Transverse colon (tissue), 4 donors: ENCODE measurements at regions not wholly inside any gene's neighbourhood (a gene's known extent, or its start where the extent isn't known, plus 50 kb on each side); places are given as distances from the start of the nearest gene placed in this dataset.

ENCODE experiments used
- DNase-seq: peaks from one replicate; pipeline ENCODE4 v3.0.0-alpha.2; 2019
- H3K27ac ChIP-seq, 4 donors: fragments of 200-600 bp; sonication (generic); 2 replicates each; pipeline ENCODE4 v1.5.1; 2016 to 2018; ENCODE audit warnings: inconsistent platforms in 4 of 4
- H3K27me3 ChIP-seq: fragments of 200-600 bp; sonication (generic); 2 replicates; pipeline ENCODE4 v1.5.1; 2017; ENCODE audit warnings: inconsistent platforms
- H3K36me3 ChIP-seq, 4 donors: fragments of 200-600 bp; sonication (generic); 2 replicates each; pipeline ENCODE4 v1.5.1; 2017 to 2019; ENCODE audit warnings: inconsistent platforms in 4 of 4
- H3K4me1 ChIP-seq, 4 donors: fragments of 200-600 bp; sonication (generic); 2 replicates each; pipeline ENCODE4 v1.5.1; 2017 to 2020; ENCODE audit warnings: inconsistent platforms in 4 of 4
- H3K4me3 ChIP-seq, 4 donors: fragments of 200-600 bp; sonication (generic); 1 replicate in 1 of 4; 2 replicates in 3 of 4; pipeline versions ENCODE4 v1.5.1 to v1.6.1; 2017 to 2019; ENCODE audit warnings: inconsistent platforms in 4 of 4
- H3K9me3 ChIP-seq, 2 donors: fragments of 200-600 bp; sonication (generic); 2 replicates each; pipeline ENCODE4 v1.5.1; 2017 to 2019; ENCODE audit warnings: inconsistent platforms in 2 of 2
- CTCF ChIP-seq, 5 experiments: fragments of 200-600 bp in 3 of 5; fragments of 450-650 bp in 2 of 5; sonication (generic) in 3 of 5; IDR thresholded peaks; 1 replicate in 2 of 5; 2 replicates in 3 of 5; pipeline ENCODE4 v1.5.1; 2016 to 2017; ENCODE audit warnings: antibody characterized with exemption in 5 of 5, inconsistent platforms in 3 of 5, mild to moderate bottlenecking in 2 of 5, moderate library complexity in 1 of 5
- EP300 ChIP-seq: sonication (generic); formaldehyde crosslinking; IDR thresholded peaks from one replicate; pipeline ENCODE4 v1.6.1; 2017; ENCODE audit warnings: antibody characterized with exemption, low read depth
- POLR2A ChIP-seq: fragments of 450-650 bp; IDR thresholded peaks from one replicate; pipeline ENCODE4 v1.6.1; 2016; ENCODE audit warnings: antibody characterized with exemption, mild to moderate bottlenecking, moderate library complexity
- POLR2AphosphoS5 ChIP-seq, 3 donors: sonication (generic); formaldehyde crosslinking; IDR thresholded peaks; one replicate each; pipeline ENCODE4 v1.6.1; 2016; ENCODE audit warnings: antibody characterized with exemption in 3 of 3
- WGBS, 2 donors: methylation state at CpG; one replicate each; pipeline ENCODE4 v1.1.5; 2018; ENCODE audit warnings: low coverage in 1 of 2; 5-methylcytosine and 5-hydroxymethylcytosine counted together
- in situ Hi-C, 4 donors: fragments of 200-750 bp; cut with MboI; loops; one replicate each; pipeline versions ENCODE4 v1.15.0 to v1.15.1; 2017; ENCODE audit warnings: low sequenced_read_pairs in 3 of 4, low pct_ligation_motif_present in 1 of 4, low pct_unique_long_range_greater_than_20kb in 1 of 4
- intact Hi-C: fragments of 100-400 bp; cut with DNase I; formaldehyde crosslinking; loops from one replicate; pipeline ENCODE4 v1.15.1; 2023; ENCODE audit warnings: low total_unique reads

- Histone ChIP-seq H3K4me3 (no peak overlapping the region), H3K9me3 (peaks cover 0 to 3% of the 10 kb centered on the region in 2 donors), H3K27ac (no peak overlapping the region), H3K27me3 (no peaks in the 10 kb centered on the region), H3K36me3 (no peaks in the 10 kb centered on the region), H3K4me1 (no peaks in the 10 kb centered on the region)
- in situ Hi-C loops (no loop called here), intact Hi-C loops (no loop called here)
- TF ChIP-seq POLR2AphosphoS5 (IDR thresholded peaks at IDR 0.05) (no peak), CTCF (IDR thresholded peaks at IDR 0.05) (no peak), EP300 (no peak), POLR2A (no peak)
- no peak for DNase-seq
- 60 to 67% methylated on average over 4 to 7 of the region's 7 CpGs for WGBS, 2 donors
Observed at GRCh38 chr15:26449291-26449690, 323.6 kb downstream of the GABRB3 start.

- WGBS, 2 donors, result 70% methylated on average over 4 of the region's 4 CpGs; no CpG with 5 or more reads in 1 of the 2 donors
- no peaks in the 10 kb centered on the region for H3K27me3 ChIP-seq
- H3K36me3 ChIP-seq, result no peaks in the 10 kb centered on the region
- H3K4me3 ChIP-seq, result no peak overlapping the region
- in situ Hi-C loops (no loop called here), intact Hi-C loops (no loop called here)
- H3K4me1 ChIP-seq, result no peaks in the 10 kb centered on the region
- no peaks in the 10 kb centered on the region for H3K9me3 ChIP-seq
- TF ChIP-seq POLR2A, result no peak
- TF ChIP-seq EP300, result no peak
- TF ChIP-seq CTCF (IDR thresholded peaks at IDR 0.05), result no peak
- TF ChIP-seq POLR2AphosphoS5 (IDR thresholded peaks at IDR 0.05), result no peak
- H3K27ac ChIP-seq, result no peak overlapping the region
- DNase-seq, result no peak
Observed at GRCh38 chr15:26443321-26443720, 329.5 kb downstream of the GABRB3 start.

GRCh38 chr15:26442680-26443079 lies 330.2 kb downstream of the GABRB3 start:
- no peaks in the 10 kb centered on the region for H3K27me3 ChIP-seq
- no peaks in the 10 kb centered on the region for H3K36me3 ChIP-seq
- no peaks in the 10 kb centered on the region for H3K4me1 ChIP-seq
- H3K9me3 ChIP-seq, result no peaks in the 10 kb centered on the region
- no peak overlapping the region for H3K27ac ChIP-seq
- in situ Hi-C loops (no loop called here), intact Hi-C loops (no loop called here)
- TF ChIP-seq POLR2A (no peak), CTCF (IDR thresholded peaks at IDR 0.05) (no peak), POLR2AphosphoS5 (IDR thresholded peaks at IDR 0.05) (no peak), EP300 (no peak)
- WGBS, 2 donors, result 87 to 90% methylated on average over 2 to 5 of the region's 5 CpGs
- DNase-seq, result no peak
- H3K4me3 ChIP-seq, result no peak overlapping the region

GRCh38 chr15:26439681-26440080 lies 333.2 kb downstream of the GABRB3 start:
- 55 to 62% methylated on average over 3 of the region's 3 CpGs for WGBS, 2 donors
- TF ChIP-seq POLR2AphosphoS5 (IDR thresholded peaks at IDR 0.05), result no peak
- TF ChIP-seq EP300, result no peak
- in situ Hi-C loops, result no loop called here
- Histone ChIP-seq H3K4me1 (no peaks in the 10 kb centered on the region), H3K27ac (no peak overlapping the region), H3K36me3 (no peaks in the 10 kb centered on the region), H3K27me3 (no peaks in the 10 kb centered on the region), H3K4me3 (no peak overlapping the region), H3K9me3 (no peaks in the 10 kb centered on the region)
- intact Hi-C loops, result no loop called here
- no peak for DNase-seq

- in situ Hi-C loops (no loop called here), intact Hi-C loops (no loop called here)
- Histone ChIP-seq H3K4me1 (no peaks in the 10 kb centered on the region), H3K27ac (no peak overlapping the region), H3K9me3 (no peaks in the 10 kb centered on the region), H3K4me3 (no peak overlapping the region), H3K27me3 (no peaks in the 10 kb centered on the region), H3K36me3 (no peaks in the 10 kb centered on the region)
- 75 to 81% methylated on average over 5 to 6 of the region's 6 CpGs for WGBS, 2 donors
- DNase-seq, result no peak
- no peak for TF ChIP-seq POLR2AphosphoS5 (IDR thresholded peaks at IDR 0.05)
- no peak for TF ChIP-seq CTCF (IDR thresholded peaks at IDR 0.05)
- TF ChIP-seq EP300, result no peak
- no peak for TF ChIP-seq POLR2A
Observed at GRCh38 chr15:26438718-26439117, 334.1 kb downstream of the GABRB3 start.
